ENCODE measurements at regions not wholly inside any gene's neighbourhood (a gene's known extent, or its start where the extent isn't known, plus 50 kb on each side); places are given as distances from the start of the nearest gene placed in this dataset.

- no peak for TF ChIP-seq ZFP36L1 (CRISPR knock-in tag; IDR thresholded peaks at IDR 0.05)
- no peak for TF ChIP-seq MAX (IDR thresholded peaks at IDR 0.05)
- no peak for TF ChIP-seq POLR2A (IDR thresholded peaks at IDR 0.05; ENCODE audit: insufficient read depth in 1 of 2, low read depth in 2 of 2, low read length in 2 of 2)
- TF ChIP-seq NR1H2 (CRISPR knock-in tag; IDR thresholded peaks at IDR 0.05; ENCODE audit: borderline replicate concordance, low read depth), result no peak
- TF ChIP-seq ZNF687 (CRISPR knock-in tag; IDR thresholded peaks at IDR 0.05), result no peak
- TF ChIP-seq MYNN (CRISPR knock-in tag; IDR thresholded peaks at IDR 0.05; ENCODE audit: low read depth), result no peak
- no peak for TF ChIP-seq CTCF (CRISPR knock-in tag; IDR thresholded peaks at IDR 0.05)
- TF ChIP-seq RFX5 (IDR thresholded peaks at IDR 0.05; ENCODE audit: low read depth, low read length), result no peak
- no peak for TF ChIP-seq KLF11 (CRISPR knock-in tag; IDR thresholded peaks at IDR 0.05)
- TF ChIP-seq KLF6 (CRISPR knock-in tag; IDR thresholded peaks at IDR 0.05), result no peak
Observed at GRCh38 chr9:28925157-28925556, 1351.9 kb upstream of the C9orf72 start.
